WI38 (cell line): ENCODE measurements at regions not wholly inside any gene's neighbourhood (a gene's known extent, or its start where the extent isn't known, plus 50 kb on each side); places are given as distances from the start of the nearest gene placed in this dataset.

Experiments
- H3K4me3 ChIP-seq: 2 replicates; pipeline ENCODE4 v1.5.1; 2011; ENCODE audit warnings: low read depth, mild to moderate bottlenecking, control low read depth, low read length
- TF ChIP-seq, protein P1 (sequence below): IDR thresholded peaks from 2 replicates; pipeline ENCODE4 v1.5.1; 2012; ENCODE audit warnings: low read depth, mild to moderate bottlenecking, control low read depth, low read length

- TF ChIP-seq, protein P1, sequence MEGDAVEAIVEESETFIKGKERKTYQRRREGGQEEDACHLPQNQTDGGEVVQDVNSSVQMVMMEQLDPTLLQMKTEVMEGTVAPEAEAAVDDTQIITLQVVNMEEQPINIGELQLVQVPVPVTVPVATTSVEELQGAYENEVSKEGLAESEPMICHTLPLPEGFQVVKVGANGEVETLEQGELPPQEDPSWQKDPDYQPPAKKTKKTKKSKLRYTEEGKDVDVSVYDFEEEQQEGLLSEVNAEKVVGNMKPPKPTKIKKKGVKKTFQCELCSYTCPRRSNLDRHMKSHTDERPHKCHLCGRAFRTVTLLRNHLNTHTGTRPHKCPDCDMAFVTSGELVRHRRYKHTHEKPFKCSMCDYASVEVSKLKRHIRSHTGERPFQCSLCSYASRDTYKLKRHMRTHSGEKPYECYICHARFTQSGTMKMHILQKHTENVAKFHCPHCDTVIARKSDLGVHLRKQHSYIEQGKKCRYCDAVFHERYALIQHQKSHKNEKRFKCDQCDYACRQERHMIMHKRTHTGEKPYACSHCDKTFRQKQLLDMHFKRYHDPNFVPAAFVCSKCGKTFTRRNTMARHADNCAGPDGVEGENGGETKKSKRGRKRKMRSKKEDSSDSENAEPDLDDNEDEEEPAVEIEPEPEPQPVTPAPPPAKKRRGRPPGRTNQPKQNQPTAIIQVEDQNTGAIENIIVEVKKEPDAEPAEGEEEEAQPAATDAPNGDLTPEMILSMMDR: no peak
- no peak overlapping the region for H3K4me3 ChIP-seq
Measured at GRCh38 chr13:47555235-47555634, 445.8 kb downstream of the SUCLA2 start.

- TF ChIP-seq, protein P1: no peak
- no peak overlapping the region for H3K4me3 ChIP-seq
Measured at GRCh38 chr13:47553329-47553977, 447.6 kb downstream of the SUCLA2 start.

DNA sequence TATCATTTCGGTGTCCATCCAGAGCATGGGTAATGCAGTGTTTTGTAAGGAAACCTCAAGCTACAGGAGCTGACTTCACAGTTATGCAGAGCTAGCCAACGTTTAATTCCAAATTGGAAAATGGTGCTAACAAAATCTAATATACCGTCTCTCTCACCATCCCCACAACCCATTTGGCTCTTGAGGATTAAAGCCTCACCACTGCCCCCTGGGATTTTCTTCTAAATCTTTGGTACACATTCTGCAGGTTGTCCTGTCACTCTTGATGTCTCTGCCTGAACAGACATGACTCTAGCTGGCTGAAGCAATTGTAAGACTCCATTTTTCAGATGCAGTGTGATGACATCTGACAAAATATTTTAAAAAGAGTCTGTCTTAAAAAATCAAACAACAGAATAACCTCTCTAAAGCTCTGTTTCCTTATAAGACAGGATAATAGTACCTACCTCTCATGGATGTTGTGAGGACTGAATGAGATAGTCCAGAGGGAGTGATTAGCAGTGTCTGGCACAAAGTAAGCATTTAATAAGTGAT, 451.8 kb downstream of the SUCLA2 start:
- TF ChIP-seq, protein P1: no peak
- no peak overlapping the region for H3K4me3 ChIP-seq

DNA sequence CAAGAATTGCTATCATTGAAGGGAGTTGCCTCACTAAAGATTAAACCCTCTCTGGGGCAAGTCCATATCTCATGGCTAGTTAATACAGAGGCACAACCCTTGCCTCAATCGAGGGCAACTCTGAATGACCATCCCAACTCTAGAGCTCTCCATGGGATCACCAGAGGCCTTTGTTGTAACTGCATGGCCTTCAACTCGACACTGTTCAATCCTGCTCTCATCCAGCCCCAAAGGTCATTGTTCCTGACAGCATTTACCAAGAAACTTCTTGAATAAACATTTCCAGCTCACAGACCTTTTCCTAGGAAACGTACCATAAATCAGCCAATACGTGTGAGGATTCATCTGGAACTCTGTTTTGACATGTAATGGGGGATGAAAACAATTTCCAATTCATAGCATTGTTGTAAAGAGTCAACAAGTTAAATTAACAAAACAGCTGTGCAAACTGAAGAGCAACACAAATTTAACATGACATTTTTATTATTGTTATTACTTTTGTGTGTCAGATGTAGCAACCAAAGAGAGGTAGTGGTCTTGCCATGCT, 452.7 kb downstream of the SUCLA2 start:
- no peak overlapping the region for H3K4me3 ChIP-seq
- TF ChIP-seq, protein P1: no peak

DNA sequence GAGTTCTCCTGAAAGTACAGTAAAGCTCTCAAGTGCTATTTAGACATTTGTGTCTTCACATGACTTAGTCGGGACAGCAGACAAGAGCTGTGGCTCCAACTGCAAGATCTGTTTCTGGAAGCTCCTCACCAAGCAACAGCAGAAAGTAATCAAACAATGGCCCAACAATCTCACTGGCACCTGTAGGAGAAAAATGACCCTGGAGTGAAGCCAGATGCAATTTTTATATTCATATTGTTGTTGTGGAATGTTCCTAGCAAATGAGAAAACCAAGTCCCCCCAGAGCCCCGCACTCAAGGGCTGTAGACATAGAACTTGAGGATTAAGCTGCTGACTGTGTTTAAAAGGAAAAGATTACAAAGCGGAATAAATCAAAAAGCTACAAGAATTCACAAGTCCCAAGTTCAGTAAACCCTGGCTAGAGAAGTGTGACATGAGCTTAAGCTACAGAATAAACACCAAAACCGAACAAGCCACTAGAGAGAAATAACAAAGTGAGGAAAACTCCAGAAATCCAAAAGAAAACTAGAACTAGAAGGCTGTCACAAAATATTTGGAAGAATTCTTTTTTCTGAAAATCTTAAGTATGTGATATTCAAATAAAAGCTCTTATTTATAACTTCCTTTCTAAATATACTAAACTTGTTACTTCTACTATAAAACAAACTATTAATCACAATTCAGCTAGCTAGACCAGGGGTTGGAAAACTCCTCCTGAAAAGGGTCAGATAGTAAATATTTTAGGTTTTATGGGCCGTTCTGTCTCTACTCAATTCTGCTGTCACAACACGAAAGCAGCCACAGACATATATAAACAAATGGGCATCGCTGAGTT, 454.5 kb downstream of the SUCLA2 start:
- TF ChIP-seq, protein P1: no peak

DNA sequence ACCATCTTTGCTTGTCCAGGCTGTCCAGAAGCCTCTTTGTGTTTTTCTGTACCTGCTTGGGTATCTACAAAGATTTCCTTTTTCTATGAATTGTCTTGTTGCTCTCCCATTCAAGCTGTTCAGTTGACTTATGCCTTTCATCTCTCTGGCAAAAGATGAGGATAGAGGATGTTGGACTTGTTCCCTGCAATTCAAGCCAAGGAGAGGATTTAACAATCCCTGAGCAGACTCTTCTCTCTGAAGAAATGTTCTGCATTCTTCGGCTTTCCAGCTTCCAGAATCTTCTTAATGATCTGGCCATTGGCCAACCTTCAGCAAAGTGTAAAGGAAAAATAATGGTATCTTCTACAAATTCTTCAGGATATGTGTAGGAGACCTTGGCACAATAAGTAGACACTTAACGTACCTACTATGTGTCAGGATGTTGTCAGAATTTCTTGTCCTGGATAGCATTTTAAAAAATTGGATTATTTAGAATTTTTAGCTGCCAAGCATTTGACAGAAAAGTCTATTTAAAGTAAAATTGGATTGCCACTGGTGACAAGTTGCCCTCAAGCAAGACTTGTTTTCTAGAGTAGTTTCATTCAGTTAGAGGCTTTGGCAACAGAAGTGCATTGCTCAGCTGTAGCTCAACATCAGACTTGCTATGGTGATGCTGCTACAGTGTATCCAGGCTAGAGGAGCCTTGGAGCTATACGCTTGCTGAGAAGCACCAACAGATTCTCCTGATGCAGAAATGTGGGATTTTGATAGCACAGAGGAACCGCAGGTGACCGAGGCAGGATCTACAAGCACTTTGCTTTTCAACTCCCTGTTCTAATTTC, 455.7 kb downstream of the SUCLA2 start:
- H3K4me3 ChIP-seq: no peak overlapping the region

More for the DNA sequence above, 454.5 kb downstream of the SUCLA2 start:
- no peak overlapping the region for H3K4me3 ChIP-seq

More for the DNA sequence above, 455.7 kb downstream of the SUCLA2 start:
- TF ChIP-seq, protein P1: no peak
